NCI-H526 treated with DMSO at 0.1 percent for 48 hours (cell line): ENCODE measurements at regions not wholly inside any gene's neighbourhood (a gene's known extent, or its start where the extent isn't known, plus 50 kb on each side); places are given as distances from the start of the nearest gene placed in this dataset.

ENCODE experiments used
- DNase-seq: peaks from one replicate; lab custom pipeline; 2025; lab: John Stamatoyannopoulos, UW

GRCh38 chr4:3668825-3669552 is 97.2 kb upstream of the ADRA2C start:
- no peak for DNase-seq

GRCh38 chr4:3667258-3667657 is 98.9 kb upstream of the ADRA2C start:
- DNase-seq = no peak

GRCh38 chr4:3666263-3666662 is 99.9 kb upstream of the ADRA2C start:
- no peak for DNase-seq

GRCh38 chr4:3665360-3665891 is 100.8 kb upstream of the ADRA2C start:
- no peak for DNase-seq

GRCh38 chr4:3663791-3664190 is 102.4 kb upstream of the ADRA2C start:
- DNase-seq = no peak

- DNase-seq = no peak
These were observed 103.7 kb upstream of the ADRA2C start for GRCh38 chr4:3662516-3662915.

GRCh38 chr4:3661989-3662388 is 104.2 kb upstream of the ADRA2C start:
- DNase-seq = no peak

- no peak for DNase-seq
These were observed 105.2 kb upstream of the ADRA2C start for GRCh38 chr4:3660928-3661515.

- no peak for DNase-seq
These were observed 105.9 kb upstream of the ADRA2C start for GRCh38 chr4:3660086-3660927.

GRCh38 chr4:3659131-3659530 is 107.1 kb upstream of the ADRA2C start:
- DNase-seq = no peak

GRCh38 chr4:3658530-3658913 is 107.7 kb upstream of the ADRA2C start:
- no peak for DNase-seq

- no peak for DNase-seq
These were observed 108.2 kb upstream of the ADRA2C start for GRCh38 chr4:3657902-3658529.

- peak; percentile 66 for DNase-seq
These were observed 109.5 kb upstream of the ADRA2C start for GRCh38 chr4:3656416-3657356.

GRCh38 chr4:3655963-3656362 is 110.2 kb upstream of the ADRA2C start:
- DNase-seq = peak; percentile 80

GRCh38 chr4:3655485-3655884 is 110.7 kb upstream of the ADRA2C start:
- DNase-seq = peak; percentile 25

- no peak for DNase-seq
These were observed 112.0 kb upstream of the ADRA2C start for GRCh38 chr4:3654036-3654807.

GRCh38 chr4:3652586-3652985 is 113.6 kb upstream of the ADRA2C start:
- DNase-seq = no peak

GRCh38 chr4:3651267-3651845 is 114.8 kb upstream of the ADRA2C start:
- no peak for DNase-seq

- no peak for DNase-seq
These were observed 116.7 kb upstream of the ADRA2C start for GRCh38 chr4:3649491-3649890.

- DNase-seq = no peak
These were observed 116.5 kb upstream of the LRPAP1 start for GRCh38 chr4:3648731-3649130.
